HCT116 (cell line): ENCODE measurements at regions not wholly inside any gene's neighbourhood (a gene's known extent, or its start where the extent isn't known, plus 50 kb on each side); places are given as distances from the start of the nearest gene placed in this dataset.

Experiments used
- ATAC-seq: fragments of 200-7000 bp; cut with Tn5 transposase; 2 replicates; pipeline ENCODE4 v1.9.1; 2020; ENCODE audit warnings: mild to moderate bottlenecking, moderate library complexity
- BruUV-seq: library from RNA; stranded (reverse); fragments of 400-500 nt; replicated peaks from 2 replicates; lab custom pipeline; 2021; lab: Mats Ljungman, UMichigan
- CTCF ChIA-PET: fragments of 300-600 bp; sonication (Branson Sonifier 250); formaldehyde crosslinking; loops from one replicate; lab custom pipeline; 2021; ENCODE audit warnings: antibody characterized with exemption; lab: Charles Lee
- POLR2A ChIA-PET: fragments of 300-600, 350-600 bp; sonication (Branson Sonifier 250); formaldehyde crosslinking; loops from one replicate; lab custom pipeline; 2021; ENCODE audit warnings: antibody characterized with exemption; lab: Charles Lee
- RAD21 ChIA-PET, 2 experiments: fragments of 300-600 bp; sonication (Branson Sonifier 250); formaldehyde crosslinking; loops; one replicate each; lab custom pipeline; 2023; ENCODE audit warnings: low total read pairs in 2 of 2; ENCODE audit not compliant: uncharacterized antibody in 2 of 2, unreplicated experiment in 2 of 2, low non-redundant PET in 1 of 2; lab: Charles Lee
- DNase-seq: peaks from one replicate; pipeline ENCODE4 v3.0.0-alpha.2; 2010; ENCODE audit warnings: low read depth, low spot score
- H2AFZ ChIP-seq: fragments of 200-600 bp; shearing (Covaris generic), sonication (generic); 2 replicates; pipeline ENCODE4 v1.6.1; 2017; ENCODE audit warnings: low read depth, mixed run types, mixed read lengths, antibody characterized with exemption, low read length; ENCODE audit not compliant: poor library complexity, severe bottlenecking
- H3K27ac ChIP-seq: 2 replicates; pipeline ENCODE4 v1.5.1; 2012; ENCODE audit warnings: low read depth, low read length
- H3K27me3 ChIP-seq: fragments of 200-600 bp; sonication (generic); 2 replicates; pipeline ENCODE4 v1.6.1; 2016; ENCODE audit warnings: mixed run types, low read length, mixed read lengths; ENCODE audit not compliant: insufficient read depth
- H3K36me3 ChIP-seq, 2 experiments: fragments of 200-500 bp in 1 of 2; fragments of 200-600 bp in 1 of 2; sonication (Bioruptor generic) in 1 of 2; sonication (generic) in 1 of 2; 2 replicates each; pipeline versions ENCODE4 v1.5.1 to v1.6.1; 2014 to 2016; ENCODE audit warnings: low read length in 2 of 2, inconsistent platforms in 1 of 2, mixed read lengths in 1 of 2, mixed run types in 1 of 2; ENCODE audit not compliant: insufficient read depth in 2 of 2, control insufficient read depth in 1 of 2
- H3K4me1 ChIP-seq, 2 experiments: fragments of 200-600 bp in 1 of 2; sonication (generic) in 1 of 2; 2 replicates each; pipeline versions ENCODE4 v1.5.1 to v1.6.1; 2012 to 2017; ENCODE audit warnings: low read length in 2 of 2, inconsistent platforms in 1 of 2, mild to moderate bottlenecking in 1 of 2, mixed read lengths in 1 of 2, mixed run types in 1 of 2, moderate library complexity in 1 of 2; ENCODE audit not compliant: insufficient read depth in 2 of 2, control insufficient read depth in 1 of 2
- H3K4me2 ChIP-seq: fragments of 200-600 bp; sonication (generic); 2 replicates; pipeline ENCODE4 v1.6.1; 2017; ENCODE audit warnings: mixed run types, low read length, mixed read lengths
- H3K4me3 ChIP-seq, 2 experiments: fragments of 200-600 bp in 1 of 2; sonication (generic) in 1 of 2; replicated peaks in 1 of 2; 2 replicates each; pipeline ENCODE4 v1.5.1; 2011 to 2016; ENCODE audit warnings: low read length in 2 of 2, control low read depth in 1 of 2, low read depth in 1 of 2, mild to moderate bottlenecking in 1 of 2, mixed read lengths in 1 of 2, mixed run types in 1 of 2
- H3K79me2 ChIP-seq: fragments of 200-600 bp; sonication (generic); 2 replicates; pipeline ENCODE4 v1.6.1; 2017; ENCODE audit warnings: mild to moderate bottlenecking, mixed run types, low read length, moderate library complexity, mixed read lengths; ENCODE audit not compliant: insufficient read depth
- H3K9ac ChIP-seq: fragments of 200-600 bp; sonication (generic); 2 replicates; pipeline ENCODE4 v1.6.1; 2016; ENCODE audit warnings: low read length, mixed read lengths
- H3K9me2 ChIP-seq: fragments of 200-600 bp; sonication (generic), shearing (Covaris generic); 2 replicates; pipeline ENCODE4 v1.6.1; 2017; ENCODE audit warnings: mixed run types, mild to moderate bottlenecking, moderate library complexity; ENCODE audit not compliant: insufficient read depth
- H3K9me3 ChIP-seq, 2 experiments: fragments of 200-500 bp in 1 of 2; fragments of 200-600 bp in 1 of 2; sonication (Bioruptor generic) in 1 of 2; sonication (generic) in 1 of 2; 2 replicates each; pipeline ENCODE4 v1.6.1; 2014 to 2017; ENCODE audit warnings: low read length in 2 of 2, mixed read lengths in 2 of 2, inconsistent platforms in 1 of 2, low read depth in 1 of 2, mild to moderate bottlenecking in 1 of 2, mixed run types in 1 of 2, moderate library complexity in 1 of 2; ENCODE audit not compliant: control insufficient read depth in 1 of 2, insufficient read depth in 1 of 2
- H4K20me1 ChIP-seq: fragments of 200-600 bp; sonication (generic), shearing (Covaris generic); 2 replicates; pipeline ENCODE4 v1.6.1; 2017; ENCODE audit warnings: mixed run types, mild to moderate bottlenecking, moderate library complexity; ENCODE audit not compliant: insufficient read depth
- CEBPB ChIP-seq: IDR thresholded peaks from 2 replicates; pipeline ENCODE4 v1.6.1; 2012; ENCODE audit warnings: low read depth
- EGR1 ChIP-seq: IDR thresholded peaks from 2 replicates; pipeline ENCODE4 v1.6.1; 2012; ENCODE audit warnings: low read depth
- EZH2 ChIP-seq: fragments of 200-600 bp; sonication (generic); IDR thresholded peaks from 2 replicates; pipeline ENCODE4 v1.6.1; 2017; ENCODE audit warnings: antibody characterized with exemption, mixed run types
- FOSL1 ChIP-seq: IDR thresholded peaks from 2 replicates; pipeline ENCODE4 v1.6.1; 2012; ENCODE audit warnings: low read depth
- JUND ChIP-seq: IDR thresholded peaks from 2 replicates; pipeline ENCODE4 v1.6.1; 2012
- POLR2A ChIP-seq: IDR thresholded peaks from 2 replicates; pipeline ENCODE4 v1.7.0; 2011; ENCODE audit warnings: borderline replicate concordance; ENCODE audit not compliant: insufficient read depth, insufficient read length; ENCODE audit errors: extremely low read depth
- POLR2AphosphoS5 ChIP-seq: IDR thresholded peaks from 2 replicates; pipeline ENCODE4 v1.6.1; 2011; ENCODE audit warnings: mild to moderate bottlenecking, low read depth, low read length, moderate library complexity
- RAD21 ChIP-seq: IDR thresholded peaks from 2 replicates; pipeline ENCODE4 v1.6.1; 2012; ENCODE audit warnings: low read depth, mild to moderate bottlenecking
- SIN3A ChIP-seq: IDR thresholded peaks from 2 replicates; pipeline ENCODE4 v1.6.1; 2012; ENCODE audit warnings: low read depth
- SP1 ChIP-seq: IDR thresholded peaks from 2 replicates; pipeline ENCODE4 v1.6.1; 2012; ENCODE audit warnings: low read depth
- SRF ChIP-seq: IDR thresholded peaks from 2 replicates; pipeline ENCODE4 v1.6.1; 2012; ENCODE audit warnings: low read depth
- TCF7L2 ChIP-seq: IDR thresholded peaks from 2 replicates; pipeline ENCODE4 v1.7.0; 2011; ENCODE audit warnings: borderline replicate concordance, inconsistent platforms; ENCODE audit not compliant: insufficient read depth, insufficient read length; ENCODE audit errors: extremely low read depth
- YY1 ChIP-seq: IDR thresholded peaks from 2 replicates; pipeline ENCODE4 v1.6.1; 2011; ENCODE audit warnings: low read length, low read depth, moderate library complexity, mild to moderate bottlenecking; ENCODE audit not compliant: insufficient replicate concordance; ENCODE audit errors: extremely low read depth
- ZFX ChIP-seq: fragments of 450-650 bp; IDR thresholded peaks from 2 replicates; pipeline ENCODE4 v1.6.1; 2017
- ZNF274 ChIP-seq: fragments of 200-500 bp; sonication (Bioruptor generic); IDR thresholded peaks from 2 replicates; pipeline ENCODE4 v1.6.1; 2014; ENCODE audit warnings: mild to moderate bottlenecking, low read depth, low read length, inconsistent platforms
- intact Hi-C: fragments of 100-400 bp; cut with micrococcal nuclease; formaldehyde crosslinking; loops from 2 replicates; pipeline ENCODE4 v1.10.0; 2022
- TF ChIP-seq, protein P1 (sequence below): IDR thresholded peaks from 2 replicates; pipeline ENCODE4 v1.6.1; 2012
- TF ChIP-seq, protein P2 (sequence below): IDR thresholded peaks from 2 replicates; pipeline ENCODE4 v1.6.1; 2012; ENCODE audit warnings: low read depth
- TF ChIP-seq, protein P3 (sequence below): IDR thresholded peaks from 2 replicates; pipeline ENCODE4 v1.6.1; 2011; ENCODE audit warnings: mild to moderate bottlenecking, low read length, moderate library complexity; ENCODE audit not compliant: insufficient replicate concordance; ENCODE audit errors: extremely low read depth
- TF ChIP-seq, protein P4 (sequence below): IDR thresholded peaks from 2 replicates; pipeline ENCODE4 v1.6.1; 2012
- TF ChIP-seq, protein P5 (sequence below), 3 experiments: fragments of 200-600 bp in 1 of 3; sonication (generic) in 1 of 3; IDR thresholded peaks in 2 of 3; conservative IDR thresholded peaks in 1 of 3; 2 replicates each; pipeline ENCODE4 v1.5.1; 2012 to 2017; ENCODE audit warnings: low read depth in 2 of 3, low read length in 2 of 3, antibody characterized with exemption in 1 of 3, borderline replicate concordance in 1 of 3, control low read depth in 1 of 3, mild to moderate bottlenecking in 1 of 3, mixed read lengths in 1 of 3, mixed run types in 1 of 3, moderate library complexity in 1 of 3; ENCODE audit not compliant: insufficient read depth in 1 of 3

DNA sequence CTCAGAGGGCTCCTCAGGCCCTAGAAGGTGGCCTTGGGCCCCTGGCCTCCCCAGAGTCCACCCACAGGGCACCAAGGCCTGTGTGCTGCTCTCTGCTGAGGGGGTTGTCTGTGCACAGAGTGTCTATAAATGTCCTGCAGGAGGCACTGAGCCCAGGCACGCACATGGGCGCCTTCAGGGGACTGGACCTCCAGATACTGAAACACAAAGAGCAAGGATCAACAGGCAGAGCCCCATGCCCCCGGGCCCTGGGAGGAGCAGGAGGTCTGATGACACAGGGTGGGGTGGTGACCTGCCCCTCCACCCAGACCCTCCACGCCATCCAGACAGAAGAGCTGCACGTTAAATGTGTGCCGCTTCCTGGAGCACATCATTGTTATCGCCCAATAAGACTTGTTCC lies 64.6 kb upstream of the SIMC1 start:
- no peaks in the 10 kb centered on the region for H4K20me1 ChIP-seq
- H3K27ac ChIP-seq = no peak overlapping the region
- intact Hi-C loops = no loop called here
- ChIA-PET POLR2A (no interaction called here), CTCF (no interaction called here), RAD21 (no interaction called here)
- no peak overlapping the region for H3K4me3 ChIP-seq
- TF ChIP-seq POLR2AphosphoS5 = no peak
- no peak for TF ChIP-seq ZFX
- TF ChIP-seq SP1 = no peak
- TF ChIP-seq POLR2A = no peak
- TF ChIP-seq SRF = no peak
- TF ChIP-seq RAD21 = no peak
- TF ChIP-seq ZNF274 = no peak
- TF ChIP-seq JUND = no peak
- TF ChIP-seq FOSL1 = no peak
- no peak for TF ChIP-seq EGR1
- TF ChIP-seq, protein P1, sequence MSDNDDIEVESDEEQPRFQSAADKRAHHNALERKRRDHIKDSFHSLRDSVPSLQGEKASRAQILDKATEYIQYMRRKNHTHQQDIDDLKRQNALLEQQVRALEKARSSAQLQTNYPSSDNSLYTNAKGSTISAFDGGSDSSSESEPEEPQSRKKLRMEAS = no peak
- no peak for TF ChIP-seq YY1
- TF ChIP-seq, protein P2, sequence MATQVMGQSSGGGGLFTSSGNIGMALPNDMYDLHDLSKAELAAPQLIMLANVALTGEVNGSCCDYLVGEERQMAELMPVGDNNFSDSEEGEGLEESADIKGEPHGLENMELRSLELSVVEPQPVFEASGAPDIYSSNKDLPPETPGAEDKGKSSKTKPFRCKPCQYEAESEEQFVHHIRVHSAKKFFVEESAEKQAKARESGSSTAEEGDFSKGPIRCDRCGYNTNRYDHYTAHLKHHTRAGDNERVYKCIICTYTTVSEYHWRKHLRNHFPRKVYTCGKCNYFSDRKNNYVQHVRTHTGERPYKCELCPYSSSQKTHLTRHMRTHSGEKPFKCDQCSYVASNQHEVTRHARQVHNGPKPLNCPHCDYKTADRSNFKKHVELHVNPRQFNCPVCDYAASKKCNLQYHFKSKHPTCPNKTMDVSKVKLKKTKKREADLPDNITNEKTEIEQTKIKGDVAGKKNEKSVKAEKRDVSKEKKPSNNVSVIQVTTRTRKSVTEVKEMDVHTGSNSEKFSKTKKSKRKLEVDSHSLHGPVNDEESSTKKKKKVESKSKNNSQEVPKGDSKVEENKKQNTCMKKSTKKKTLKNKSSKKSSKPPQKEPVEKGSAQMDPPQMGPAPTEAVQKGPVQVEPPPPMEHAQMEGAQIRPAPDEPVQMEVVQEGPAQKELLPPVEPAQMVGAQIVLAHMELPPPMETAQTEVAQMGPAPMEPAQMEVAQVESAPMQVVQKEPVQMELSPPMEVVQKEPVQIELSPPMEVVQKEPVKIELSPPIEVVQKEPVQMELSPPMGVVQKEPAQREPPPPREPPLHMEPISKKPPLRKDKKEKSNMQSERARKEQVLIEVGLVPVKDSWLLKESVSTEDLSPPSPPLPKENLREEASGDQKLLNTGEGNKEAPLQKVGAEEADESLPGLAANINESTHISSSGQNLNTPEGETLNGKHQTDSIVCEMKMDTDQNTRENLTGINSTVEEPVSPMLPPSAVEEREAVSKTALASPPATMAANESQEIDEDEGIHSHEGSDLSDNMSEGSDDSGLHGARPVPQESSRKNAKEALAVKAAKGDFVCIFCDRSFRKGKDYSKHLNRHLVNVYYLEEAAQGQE = no peak
- TF ChIP-seq, protein P3, sequence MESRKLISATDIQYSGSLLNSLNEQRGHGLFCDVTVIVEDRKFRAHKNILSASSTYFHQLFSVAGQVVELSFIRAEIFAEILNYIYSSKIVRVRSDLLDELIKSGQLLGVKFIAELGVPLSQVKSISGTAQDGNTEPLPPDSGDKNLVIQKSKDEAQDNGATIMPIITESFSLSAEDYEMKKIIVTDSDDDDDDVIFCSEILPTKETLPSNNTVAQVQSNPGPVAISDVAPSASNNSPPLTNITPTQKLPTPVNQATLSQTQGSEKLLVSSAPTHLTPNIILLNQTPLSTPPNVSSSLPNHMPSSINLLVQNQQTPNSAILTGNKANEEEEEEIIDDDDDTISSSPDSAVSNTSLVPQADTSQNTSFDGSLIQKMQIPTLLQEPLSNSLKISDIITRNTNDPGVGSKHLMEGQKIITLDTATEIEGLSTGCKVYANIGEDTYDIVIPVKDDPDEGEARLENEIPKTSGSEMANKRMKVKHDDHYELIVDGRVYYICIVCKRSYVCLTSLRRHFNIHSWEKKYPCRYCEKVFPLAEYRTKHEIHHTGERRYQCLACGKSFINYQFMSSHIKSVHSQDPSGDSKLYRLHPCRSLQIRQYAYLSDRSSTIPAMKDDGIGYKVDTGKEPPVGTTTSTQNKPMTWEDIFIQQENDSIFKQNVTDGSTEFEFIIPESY = no peak
- TF ChIP-seq SIN3A = no peak
- no peak for TF ChIP-seq EZH2
- no peak for TF ChIP-seq CEBPB
- TF ChIP-seq, protein P4, sequence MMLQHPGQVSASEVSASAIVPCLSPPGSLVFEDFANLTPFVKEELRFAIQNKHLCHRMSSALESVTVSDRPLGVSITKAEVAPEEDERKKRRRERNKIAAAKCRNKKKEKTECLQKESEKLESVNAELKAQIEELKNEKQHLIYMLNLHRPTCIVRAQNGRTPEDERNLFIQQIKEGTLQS = no peak
- TF ChIP-seq TCF7L2 = no peak
- TF ChIP-seq, protein P5, sequence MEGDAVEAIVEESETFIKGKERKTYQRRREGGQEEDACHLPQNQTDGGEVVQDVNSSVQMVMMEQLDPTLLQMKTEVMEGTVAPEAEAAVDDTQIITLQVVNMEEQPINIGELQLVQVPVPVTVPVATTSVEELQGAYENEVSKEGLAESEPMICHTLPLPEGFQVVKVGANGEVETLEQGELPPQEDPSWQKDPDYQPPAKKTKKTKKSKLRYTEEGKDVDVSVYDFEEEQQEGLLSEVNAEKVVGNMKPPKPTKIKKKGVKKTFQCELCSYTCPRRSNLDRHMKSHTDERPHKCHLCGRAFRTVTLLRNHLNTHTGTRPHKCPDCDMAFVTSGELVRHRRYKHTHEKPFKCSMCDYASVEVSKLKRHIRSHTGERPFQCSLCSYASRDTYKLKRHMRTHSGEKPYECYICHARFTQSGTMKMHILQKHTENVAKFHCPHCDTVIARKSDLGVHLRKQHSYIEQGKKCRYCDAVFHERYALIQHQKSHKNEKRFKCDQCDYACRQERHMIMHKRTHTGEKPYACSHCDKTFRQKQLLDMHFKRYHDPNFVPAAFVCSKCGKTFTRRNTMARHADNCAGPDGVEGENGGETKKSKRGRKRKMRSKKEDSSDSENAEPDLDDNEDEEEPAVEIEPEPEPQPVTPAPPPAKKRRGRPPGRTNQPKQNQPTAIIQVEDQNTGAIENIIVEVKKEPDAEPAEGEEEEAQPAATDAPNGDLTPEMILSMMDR (IDR thresholded peaks at IDR 0.05 in 2 of 3, conservative IDR thresholded peaks at IDR 0.05 in 1 of 3; ENCODE audit: borderline replicate concordance in 1 of 3, insufficient read depth in 1 of 3, low read depth in 2 of 3, low read length in 2 of 3) = no peak
- H3K9ac ChIP-seq = no peak overlapping the region
- H3K79me2 ChIP-seq = no peaks in the 10 kb centered on the region
- no peak overlapping the region for H3K4me2 ChIP-seq
- ATAC-seq (no peak), DNase-seq (no peak)
- peaks cover 12% of the 10 kb centered on the region; the same call in 1 of the 2 replicates for H3K27me3 ChIP-seq
- no TSS peak for BruUV-seq
- H2AFZ ChIP-seq = no peak overlapping the region
- H3K4me1 ChIP-seq = no peaks in the 10 kb centered on the region
- no peaks in the 10 kb centered on the region for H3K9me2 ChIP-seq
- no peaks in the 10 kb centered on the region for H3K9me3 ChIP-seq
- H3K36me3 ChIP-seq = no peaks in the 10 kb centered on the region
